ENCODE measurements at regions not wholly inside any gene's neighbourhood (a gene's known extent, or its start where the extent isn't known, plus 50 kb on each side); places are given as distances from the start of the nearest gene placed in this dataset.
A peak's percentile ranks its signal among the peaks of the same experiment; 100 is the strongest.

DNA sequence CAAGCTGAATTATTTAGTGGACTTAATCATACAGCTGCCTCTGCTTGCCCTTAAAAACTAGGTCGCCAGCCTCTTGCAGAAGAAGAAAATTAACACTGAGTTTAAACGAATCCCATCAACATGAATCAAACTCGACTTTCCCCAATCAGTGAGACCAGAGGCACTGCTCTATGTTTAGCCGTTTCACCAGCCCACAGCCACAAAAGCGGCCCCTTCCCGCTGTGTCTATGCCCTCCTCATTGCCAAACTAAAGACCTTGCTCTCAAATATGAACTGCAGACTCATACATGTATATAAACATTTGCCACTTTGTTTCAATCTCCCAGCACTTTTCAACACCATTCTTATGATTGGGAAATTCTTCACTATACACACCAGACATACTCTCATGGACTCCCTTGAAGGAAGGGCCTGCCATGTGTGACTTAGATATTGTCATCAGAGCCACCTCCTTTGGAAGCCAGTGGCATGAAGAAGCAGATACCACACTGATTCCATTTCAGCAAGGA lies 105.8 kb upstream of the ADGRF1 start (continued):
- TF ChIP-seq CREB1 (CRISPR knock-in tag; IDR thresholded peaks at IDR 0.05; ENCODE audit: low read depth) (no peak), ZNF331 (CRISPR knock-in tag; IDR thresholded peaks at IDR 0.05; ENCODE audit: low read depth) (no peak), EZH2 (IDR thresholded peaks at IDR 0.05; ENCODE audit: low read depth, unreplicated experiment) (no peak), EZH2phosphoT487 (IDR thresholded peaks at IDR 0.05; ENCODE audit: unreplicated experiment) (no peak), NANOG (IDR thresholded peaks at IDR 0.05; ENCODE audit: borderline replicate concordance) (no peak), POLR2AphosphoS5 (IDR thresholded peaks at IDR 0.05; ENCODE audit: low read depth) (no peak), STAT1 (IDR thresholded peaks at IDR 0.05; ENCODE audit: unreplicated experiment) (no peak)
- TF ChIP-seq, protein P1, sequence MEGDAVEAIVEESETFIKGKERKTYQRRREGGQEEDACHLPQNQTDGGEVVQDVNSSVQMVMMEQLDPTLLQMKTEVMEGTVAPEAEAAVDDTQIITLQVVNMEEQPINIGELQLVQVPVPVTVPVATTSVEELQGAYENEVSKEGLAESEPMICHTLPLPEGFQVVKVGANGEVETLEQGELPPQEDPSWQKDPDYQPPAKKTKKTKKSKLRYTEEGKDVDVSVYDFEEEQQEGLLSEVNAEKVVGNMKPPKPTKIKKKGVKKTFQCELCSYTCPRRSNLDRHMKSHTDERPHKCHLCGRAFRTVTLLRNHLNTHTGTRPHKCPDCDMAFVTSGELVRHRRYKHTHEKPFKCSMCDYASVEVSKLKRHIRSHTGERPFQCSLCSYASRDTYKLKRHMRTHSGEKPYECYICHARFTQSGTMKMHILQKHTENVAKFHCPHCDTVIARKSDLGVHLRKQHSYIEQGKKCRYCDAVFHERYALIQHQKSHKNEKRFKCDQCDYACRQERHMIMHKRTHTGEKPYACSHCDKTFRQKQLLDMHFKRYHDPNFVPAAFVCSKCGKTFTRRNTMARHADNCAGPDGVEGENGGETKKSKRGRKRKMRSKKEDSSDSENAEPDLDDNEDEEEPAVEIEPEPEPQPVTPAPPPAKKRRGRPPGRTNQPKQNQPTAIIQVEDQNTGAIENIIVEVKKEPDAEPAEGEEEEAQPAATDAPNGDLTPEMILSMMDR (conservative IDR thresholded peaks at IDR 0.05; ENCODE audit: low read depth in 2 of 2): no peak
- TF ChIP-seq, protein P2, sequence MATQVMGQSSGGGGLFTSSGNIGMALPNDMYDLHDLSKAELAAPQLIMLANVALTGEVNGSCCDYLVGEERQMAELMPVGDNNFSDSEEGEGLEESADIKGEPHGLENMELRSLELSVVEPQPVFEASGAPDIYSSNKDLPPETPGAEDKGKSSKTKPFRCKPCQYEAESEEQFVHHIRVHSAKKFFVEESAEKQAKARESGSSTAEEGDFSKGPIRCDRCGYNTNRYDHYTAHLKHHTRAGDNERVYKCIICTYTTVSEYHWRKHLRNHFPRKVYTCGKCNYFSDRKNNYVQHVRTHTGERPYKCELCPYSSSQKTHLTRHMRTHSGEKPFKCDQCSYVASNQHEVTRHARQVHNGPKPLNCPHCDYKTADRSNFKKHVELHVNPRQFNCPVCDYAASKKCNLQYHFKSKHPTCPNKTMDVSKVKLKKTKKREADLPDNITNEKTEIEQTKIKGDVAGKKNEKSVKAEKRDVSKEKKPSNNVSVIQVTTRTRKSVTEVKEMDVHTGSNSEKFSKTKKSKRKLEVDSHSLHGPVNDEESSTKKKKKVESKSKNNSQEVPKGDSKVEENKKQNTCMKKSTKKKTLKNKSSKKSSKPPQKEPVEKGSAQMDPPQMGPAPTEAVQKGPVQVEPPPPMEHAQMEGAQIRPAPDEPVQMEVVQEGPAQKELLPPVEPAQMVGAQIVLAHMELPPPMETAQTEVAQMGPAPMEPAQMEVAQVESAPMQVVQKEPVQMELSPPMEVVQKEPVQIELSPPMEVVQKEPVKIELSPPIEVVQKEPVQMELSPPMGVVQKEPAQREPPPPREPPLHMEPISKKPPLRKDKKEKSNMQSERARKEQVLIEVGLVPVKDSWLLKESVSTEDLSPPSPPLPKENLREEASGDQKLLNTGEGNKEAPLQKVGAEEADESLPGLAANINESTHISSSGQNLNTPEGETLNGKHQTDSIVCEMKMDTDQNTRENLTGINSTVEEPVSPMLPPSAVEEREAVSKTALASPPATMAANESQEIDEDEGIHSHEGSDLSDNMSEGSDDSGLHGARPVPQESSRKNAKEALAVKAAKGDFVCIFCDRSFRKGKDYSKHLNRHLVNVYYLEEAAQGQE (IDR thresholded peaks at IDR 0.05; ENCODE audit: unreplicated experiment): no peak

DNA sequence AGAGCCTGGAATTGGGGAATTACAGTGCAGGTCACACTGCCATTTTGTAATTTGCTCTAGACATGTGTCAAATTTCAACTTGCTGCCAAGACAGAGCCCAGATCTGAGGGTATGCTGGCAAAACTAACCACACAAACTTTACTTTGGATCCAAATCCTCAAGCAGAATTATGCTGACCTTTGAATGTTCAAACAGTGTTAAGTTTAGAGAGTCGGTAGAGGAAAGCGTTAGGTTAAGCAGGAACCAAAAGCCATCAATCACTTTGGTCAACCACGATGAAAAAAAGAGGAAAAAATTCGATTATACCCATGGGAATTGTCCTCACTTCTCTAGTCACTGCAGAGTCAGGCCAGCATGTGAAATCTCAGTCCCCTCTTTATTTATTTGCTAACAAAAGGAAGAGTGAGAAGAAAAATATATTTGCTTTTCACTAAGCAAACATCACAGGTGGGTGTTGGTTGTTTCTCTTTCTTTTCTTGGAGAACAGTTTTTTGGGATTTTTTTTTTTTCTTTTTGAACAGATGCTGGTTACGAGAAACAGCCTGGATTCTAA lies 105.1 kb upstream of the ADGRF1 start:
- Histone ChIP-seq H3K9me2 (ENCODE audit: insufficient read depth) (peaks cover 4% of the 10 kb centered on the region; the same call in 1 of the 2 replicates), H2AFZ (peak overlapping the region; percentile 50), H3K27me3 (ENCODE audit: insufficient read depth) (no peaks in the 10 kb centered on the region), H3K36me3 (ENCODE audit: insufficient read depth) (no peaks in the 10 kb centered on the region), H3F3A (replicated peaks; ENCODE audit: low read depth) (no peaks in the 10 kb centered on the region), H3K27ac (ENCODE audit: low read depth) (no peak overlapping the region), H4K20me1 (replicated peaks; ENCODE audit: insufficient read depth) (no peaks in the 10 kb centered on the region), H3K4me1 (ENCODE audit: insufficient read depth) (peaks cover 38% of the 10 kb centered on the region), H3K79me2 (replicated peaks; ENCODE audit: insufficient read depth) (no peaks in the 10 kb centered on the region), H3K4me2 (peak overlapping the region; percentile 49; the same call in 1 of the 2 replicates), H3K4me3 (no peak overlapping the region)
- Mint-ChIP-seq H3K4me3 (no peak overlapping the region), H3K27me3 (ENCODE audit: insufficient read depth, low read depth, poor library complexity) (peaks cover 7% of the 10 kb centered on the region), H3K27ac (no peak overlapping the region; the same call in 1 of the 2 replicates), H3K4me1 (peaks cover 39% of the 10 kb centered on the region), H3K36me3 (ENCODE audit: low read depth) (no peaks in the 10 kb centered on the region), H3K9me3 (no peaks in the 10 kb centered on the region; the same call in 2 of the 3 replicates)
- DNase-seq (ENCODE audit: low spot score): no peak
- no peak for ATAC-seq
- TF ChIP-seq EZH2 (IDR thresholded peaks at IDR 0.05; ENCODE audit: low read depth, unreplicated experiment) (no peak), JUNB (IDR thresholded peaks at IDR 0.05; ENCODE audit: unreplicated experiment) (no peak)

Data from GM23338 (cell line).